ENCODE measurements at regions not wholly inside any gene's neighbourhood (a gene's known extent, or its start where the extent isn't known, plus 50 kb on each side); places are given as distances from the start of the nearest gene placed in this dataset.

DNA sequence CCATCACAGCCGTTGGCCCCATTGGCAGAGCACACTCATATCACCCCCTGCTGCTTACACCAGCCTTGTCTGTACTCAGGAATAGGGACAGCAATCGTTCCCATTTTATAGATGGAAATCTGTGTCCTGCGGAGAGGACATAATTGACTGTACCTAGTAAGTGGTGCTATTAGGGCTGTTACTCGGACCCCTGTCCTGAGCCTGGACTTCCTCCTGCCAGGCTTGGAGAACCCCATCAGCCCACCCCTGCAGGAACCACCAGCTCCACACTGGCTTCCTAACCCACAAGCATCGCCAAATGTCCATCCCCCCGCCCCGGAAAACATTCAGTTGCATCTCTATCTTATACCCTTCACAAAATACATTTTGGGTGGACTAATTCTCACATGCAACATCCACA is 139.8 kb upstream of the RET start:
- no peak overlapping the region for H3K4me3 ChIP-seq (ENCODE audit: low read length)
- DNase-seq (ENCODE audit: low read depth), result no peak
- TF ChIP-seq, protein P1, sequence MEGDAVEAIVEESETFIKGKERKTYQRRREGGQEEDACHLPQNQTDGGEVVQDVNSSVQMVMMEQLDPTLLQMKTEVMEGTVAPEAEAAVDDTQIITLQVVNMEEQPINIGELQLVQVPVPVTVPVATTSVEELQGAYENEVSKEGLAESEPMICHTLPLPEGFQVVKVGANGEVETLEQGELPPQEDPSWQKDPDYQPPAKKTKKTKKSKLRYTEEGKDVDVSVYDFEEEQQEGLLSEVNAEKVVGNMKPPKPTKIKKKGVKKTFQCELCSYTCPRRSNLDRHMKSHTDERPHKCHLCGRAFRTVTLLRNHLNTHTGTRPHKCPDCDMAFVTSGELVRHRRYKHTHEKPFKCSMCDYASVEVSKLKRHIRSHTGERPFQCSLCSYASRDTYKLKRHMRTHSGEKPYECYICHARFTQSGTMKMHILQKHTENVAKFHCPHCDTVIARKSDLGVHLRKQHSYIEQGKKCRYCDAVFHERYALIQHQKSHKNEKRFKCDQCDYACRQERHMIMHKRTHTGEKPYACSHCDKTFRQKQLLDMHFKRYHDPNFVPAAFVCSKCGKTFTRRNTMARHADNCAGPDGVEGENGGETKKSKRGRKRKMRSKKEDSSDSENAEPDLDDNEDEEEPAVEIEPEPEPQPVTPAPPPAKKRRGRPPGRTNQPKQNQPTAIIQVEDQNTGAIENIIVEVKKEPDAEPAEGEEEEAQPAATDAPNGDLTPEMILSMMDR (conservative IDR thresholded peaks at IDR 0.05; ENCODE audit: low read depth, low read length), result no peak

DNA sequence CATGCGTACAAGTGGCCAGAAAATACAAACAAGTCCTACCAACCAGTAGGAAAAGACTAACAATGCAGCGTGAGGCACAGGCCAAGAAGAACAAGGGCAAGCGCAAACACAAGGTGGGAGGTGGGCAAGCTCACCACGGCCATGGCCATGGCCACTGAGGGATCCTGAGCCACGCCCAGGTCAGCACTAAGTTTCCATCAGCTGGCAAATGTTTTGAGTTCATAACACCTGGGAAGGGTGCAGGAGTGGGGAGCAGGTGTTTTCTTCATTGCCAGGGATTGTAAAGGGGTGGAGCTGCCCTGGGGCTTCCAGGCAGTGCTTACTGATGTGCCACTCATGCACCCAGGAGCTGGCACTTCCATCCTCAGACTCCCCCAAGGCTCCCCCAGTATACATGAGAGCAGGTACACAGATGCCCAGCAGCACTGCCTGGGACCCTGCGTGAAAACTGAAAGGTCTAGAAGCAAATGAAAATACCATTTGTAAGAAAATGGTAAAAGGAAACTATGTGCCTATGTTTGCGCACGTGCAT is 139.2 kb upstream of the RET start:
- H3K4me3 ChIP-seq (ENCODE audit: low read length), result no peak overlapping the region
- DNase-seq (ENCODE audit: low read depth), result no peak
- TF ChIP-seq, protein P1 (conservative IDR thresholded peaks at IDR 0.05; ENCODE audit: low read depth, low read length), result no peak

DNA sequence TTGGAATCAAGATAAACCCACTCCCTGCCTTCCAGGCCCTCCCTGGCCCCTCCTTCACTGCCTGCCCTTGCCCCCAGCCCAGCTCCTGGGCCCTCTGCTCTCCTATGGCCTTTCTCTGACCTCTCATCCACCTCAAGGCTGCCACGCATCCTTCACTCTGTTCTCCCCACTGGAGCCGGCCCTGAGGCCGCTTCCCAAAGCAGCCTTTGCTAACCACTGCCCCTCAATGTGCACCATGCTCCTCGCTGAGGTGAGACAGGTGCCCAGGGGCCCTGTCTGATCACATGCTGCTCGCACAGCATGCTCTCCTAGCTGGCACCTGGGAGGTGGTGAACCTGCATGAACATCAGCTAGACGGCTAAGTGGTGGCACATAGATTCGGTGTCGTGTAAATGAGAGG is 138.5 kb upstream of the RET start:
- no peak overlapping the region for H3K4me3 ChIP-seq (ENCODE audit: low read length)
- DNase-seq (ENCODE audit: low read depth), result no peak
- TF ChIP-seq, protein P1 (conservative IDR thresholded peaks at IDR 0.05; ENCODE audit: low read depth, low read length), result no peak

DNA sequence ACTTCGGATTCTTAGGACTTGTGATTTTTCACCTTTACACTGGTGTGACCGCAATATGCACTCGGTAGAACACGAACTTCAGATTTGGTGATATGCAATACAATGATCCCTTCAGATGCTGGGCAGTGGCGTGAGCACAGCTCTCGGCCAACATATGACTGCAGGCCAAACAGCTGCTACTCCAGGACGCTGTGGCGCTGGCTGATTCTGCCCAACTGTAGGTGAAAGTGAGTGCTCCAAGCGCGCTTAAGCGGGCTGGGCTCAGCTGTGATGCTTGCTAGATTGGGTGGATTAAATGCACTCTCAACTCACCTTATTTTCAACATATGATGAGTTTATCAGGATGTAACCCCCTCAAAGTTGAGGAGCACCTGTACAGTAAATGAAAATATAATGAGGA is 137.6 kb upstream of the RET start:
- no peak for DNase-seq (ENCODE audit: low read depth)
- TF ChIP-seq, protein P1 (conservative IDR thresholded peaks at IDR 0.05; ENCODE audit: low read depth, low read length), result no peak
- no peak overlapping the region for H3K4me3 ChIP-seq (ENCODE audit: low read length)

DNA sequence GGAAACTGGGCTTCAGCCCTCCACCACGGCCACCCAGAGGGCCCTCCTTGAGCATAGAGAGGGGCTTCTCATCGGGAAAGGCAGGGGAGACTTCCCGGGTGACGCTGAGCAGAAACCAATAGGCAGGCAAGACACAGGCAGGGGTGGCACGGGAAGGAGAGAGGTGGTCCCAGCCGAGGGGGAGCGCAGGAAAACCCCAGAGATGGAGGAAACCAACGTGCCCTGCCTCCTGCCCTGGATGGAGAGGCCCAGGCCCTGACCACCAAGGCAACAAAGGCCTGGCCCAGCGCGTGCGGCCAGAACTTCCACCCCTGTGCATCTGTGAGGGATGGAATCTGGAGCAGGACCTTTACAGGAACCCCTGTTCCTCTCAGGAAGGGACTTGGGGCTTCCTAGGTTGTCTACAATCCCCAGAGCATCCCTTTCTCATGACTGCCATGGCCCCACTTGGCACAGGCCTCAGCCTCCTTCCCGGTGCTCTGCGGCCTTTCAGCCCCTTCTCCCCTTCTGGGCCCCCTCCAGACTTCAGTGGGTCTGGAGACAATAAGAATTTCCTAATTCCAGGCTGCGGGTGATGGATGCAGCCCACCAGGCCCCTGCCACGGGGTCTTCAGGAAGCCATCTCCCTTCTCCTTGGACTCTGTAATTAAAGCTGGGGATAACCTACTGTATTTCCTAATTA is 137.0 kb upstream of the RET start:
- H3K4me3 ChIP-seq (ENCODE audit: low read length), result no peak overlapping the region
- no peak for DNase-seq (ENCODE audit: low read depth)
- TF ChIP-seq, protein P1 (conservative IDR thresholded peaks at IDR 0.05; ENCODE audit: low read depth, low read length), result no peak

DNA sequence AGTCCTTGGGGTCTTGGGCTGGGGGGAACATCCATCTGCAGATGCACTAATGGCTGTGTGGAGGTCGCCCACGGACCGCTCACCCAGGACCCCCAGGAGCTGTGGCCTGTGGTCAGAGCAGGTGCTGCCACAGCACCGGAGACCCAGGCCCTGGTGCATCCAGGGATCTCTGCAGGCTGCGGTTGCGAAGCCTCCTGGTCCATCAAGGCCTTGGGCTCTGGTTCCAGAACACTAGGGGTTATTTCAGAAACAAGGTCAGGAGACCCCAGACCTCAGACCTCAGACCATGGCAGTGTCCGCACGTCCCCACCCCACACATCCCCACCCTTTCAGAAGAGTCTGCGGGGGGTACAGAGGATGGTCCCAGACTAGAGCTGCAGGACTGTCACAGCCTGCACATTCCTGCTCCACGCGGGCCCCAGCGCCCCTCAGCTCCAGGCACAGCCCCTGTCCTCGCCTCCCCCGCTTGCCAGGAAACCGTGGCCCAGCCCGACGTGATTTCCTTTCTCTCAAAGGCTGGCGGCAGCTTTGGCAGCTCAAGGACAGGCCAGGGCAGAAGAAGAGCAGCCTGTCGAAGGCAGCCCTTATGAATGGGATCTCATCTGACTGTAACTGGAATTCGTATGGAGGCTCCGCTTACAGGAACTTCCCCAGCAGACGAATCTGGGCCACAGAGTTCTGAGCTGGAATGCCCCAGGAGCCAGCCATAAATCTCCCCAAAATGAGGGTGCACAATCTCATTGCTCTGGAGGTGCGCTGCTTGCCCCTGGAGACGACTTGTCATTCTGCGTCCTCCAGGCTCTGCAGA is 136.2 kb upstream of the RET start:
- no peak for DNase-seq (ENCODE audit: low read depth)
- TF ChIP-seq, protein P1 (conservative IDR thresholded peaks at IDR 0.05; ENCODE audit: low read depth, low read length), result no peak
- H3K4me3 ChIP-seq (ENCODE audit: low read length), result no peak overlapping the region

Measured in retinal pigment epithelial cell (primary cell).